ENCODE measurements at regions not wholly inside any gene's neighbourhood (a gene's known extent, or its start where the extent isn't known, plus 50 kb on each side); places are given as distances from the start of the nearest gene placed in this dataset.

DNA sequence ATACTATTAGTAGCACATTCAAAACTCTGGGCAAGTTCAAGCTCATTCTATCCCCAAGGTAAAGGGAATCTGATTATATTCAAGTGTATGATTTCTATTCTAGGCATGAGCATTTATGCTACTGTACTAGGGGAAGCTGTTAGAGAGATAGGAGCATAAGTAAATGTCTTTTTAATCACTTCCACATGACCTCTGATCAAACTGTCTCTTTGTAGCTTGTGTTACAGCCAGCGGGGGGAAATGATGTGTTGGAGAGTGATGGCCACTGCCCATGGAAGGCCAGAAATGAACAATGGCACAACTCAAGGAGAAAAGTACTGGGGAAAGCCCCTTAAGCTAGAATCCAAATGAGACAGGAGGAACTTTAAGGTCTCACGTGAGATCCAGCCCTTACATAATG lies 894.9 kb upstream of the CDH2 start:
- no peak overlapping the region for H3K27ac Mint-ChIP-seq
- no peaks in the 10 kb centered on the region for H3K4me1 Mint-ChIP-seq (ENCODE audit: low read depth)
- no peak for DNase-seq
- H3K36me3 Mint-ChIP-seq (ENCODE audit: low read depth) = no peaks in the 10 kb centered on the region
- peaks cover 26% of the 10 kb centered on the region for H3K9me3 Mint-ChIP-seq
- H3K4me3 Mint-ChIP-seq = no peak overlapping the region
- H3K27me3 Mint-ChIP-seq = no peaks in the 10 kb centered on the region

DNA sequence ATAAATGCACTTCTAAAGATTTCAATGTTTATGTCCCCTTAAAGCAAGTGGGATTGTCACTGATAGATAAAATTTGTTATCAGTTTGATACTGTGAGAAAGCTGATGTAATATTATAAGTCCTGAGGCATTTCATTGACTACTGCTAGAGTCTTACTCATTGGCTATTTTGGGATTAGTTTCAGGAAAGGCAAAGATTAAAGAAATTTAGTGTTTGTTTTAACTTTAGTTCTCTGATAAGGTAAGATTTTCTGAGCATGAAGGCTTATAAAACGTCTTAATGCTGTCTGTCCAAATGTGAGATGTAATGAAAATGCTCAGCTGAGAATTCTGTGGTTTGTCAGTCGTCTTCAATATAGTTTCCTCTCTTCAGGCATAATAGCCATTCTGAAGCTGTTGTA lies 886.4 kb upstream of the CDH2 start:
- Mint-ChIP-seq H3K27ac (no peak overlapping the region), H3K4me3 (no peak overlapping the region), H3K9me3 (peaks cover 24% of the 10 kb centered on the region), H3K36me3 (ENCODE audit: low read depth) (no peaks in the 10 kb centered on the region), H3K27me3 (no peaks in the 10 kb centered on the region), H3K4me1 (ENCODE audit: low read depth) (no peaks in the 10 kb centered on the region)
- no peak for DNase-seq

DNA sequence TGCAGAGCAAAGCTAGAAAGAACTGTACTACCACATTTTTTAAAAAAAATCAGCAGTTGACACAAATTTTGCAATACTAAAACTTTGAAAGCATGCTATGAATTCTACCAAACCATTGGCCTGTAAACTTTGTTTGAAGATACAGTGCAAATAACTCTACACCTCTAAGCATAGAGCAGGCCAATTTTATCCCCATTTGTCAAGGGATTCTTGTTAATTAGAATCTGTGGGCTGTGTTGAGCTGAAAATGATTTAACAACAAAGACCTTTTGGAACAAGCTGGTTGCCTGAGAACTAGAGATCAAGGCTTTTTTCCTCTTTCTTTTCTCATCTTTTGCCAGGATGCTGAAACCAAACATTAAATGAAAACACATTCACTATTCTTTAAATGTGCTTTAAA lies 886.0 kb upstream of the CDH2 start:
- H3K27ac Mint-ChIP-seq = no peak overlapping the region
- H3K4me1 Mint-ChIP-seq (ENCODE audit: low read depth) = no peaks in the 10 kb centered on the region
- H3K4me3 Mint-ChIP-seq = no peak overlapping the region
- H3K36me3 Mint-ChIP-seq (ENCODE audit: low read depth) = no peaks in the 10 kb centered on the region
- DNase-seq = no peak
- H3K9me3 Mint-ChIP-seq = peaks cover 23% of the 10 kb centered on the region
- no peaks in the 10 kb centered on the region for H3K27me3 Mint-ChIP-seq

DNA sequence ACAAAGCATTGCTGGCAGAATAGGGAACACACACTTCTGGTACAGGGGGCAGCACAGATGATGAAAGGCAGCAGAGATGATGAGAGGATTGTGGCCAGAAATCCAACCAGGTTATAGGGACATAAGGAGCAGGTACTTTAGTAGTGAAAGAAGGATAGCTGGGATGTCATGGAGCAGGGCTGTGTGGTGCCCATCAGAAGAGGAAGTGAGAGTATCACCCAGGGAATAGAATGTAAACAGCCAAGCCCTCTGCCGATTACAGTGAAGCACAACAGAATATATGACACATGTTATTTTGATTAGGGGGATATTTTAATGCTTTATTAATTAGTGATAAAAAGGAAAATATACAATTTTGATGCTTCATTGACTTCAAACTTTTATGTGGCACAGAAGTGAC lies 883.4 kb upstream of the CDH2 start:
- peaks cover 13% of the 10 kb centered on the region for H3K9me3 Mint-ChIP-seq
- no peaks in the 10 kb centered on the region for H3K27me3 Mint-ChIP-seq
- no peak for DNase-seq
- no peaks in the 10 kb centered on the region for H3K4me1 Mint-ChIP-seq (ENCODE audit: low read depth)
- H3K4me3 Mint-ChIP-seq = no peak overlapping the region
- H3K36me3 Mint-ChIP-seq (ENCODE audit: low read depth) = no peaks in the 10 kb centered on the region
- no peak overlapping the region for H3K27ac Mint-ChIP-seq

DNA sequence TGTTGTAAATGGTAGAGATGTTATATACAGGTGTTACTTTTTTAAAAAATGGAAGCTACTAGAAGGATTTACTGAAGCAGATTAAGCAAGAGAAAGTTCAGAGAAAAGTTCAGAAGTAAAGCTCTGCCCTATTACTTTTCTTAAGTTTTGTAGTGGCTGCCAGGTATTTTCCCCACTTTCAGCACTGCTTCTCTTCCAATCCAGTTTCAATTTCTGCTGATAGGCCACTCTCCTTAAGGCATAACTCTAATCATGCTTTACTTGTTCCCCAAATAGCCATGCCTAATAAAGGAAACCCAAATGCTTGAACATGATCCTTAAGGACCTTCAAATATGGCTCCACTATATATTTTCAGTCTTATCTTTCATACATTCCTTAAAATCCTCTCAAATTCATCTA lies 880.8 kb upstream of the CDH2 start:
- H3K27ac Mint-ChIP-seq = no peak overlapping the region

DNA sequence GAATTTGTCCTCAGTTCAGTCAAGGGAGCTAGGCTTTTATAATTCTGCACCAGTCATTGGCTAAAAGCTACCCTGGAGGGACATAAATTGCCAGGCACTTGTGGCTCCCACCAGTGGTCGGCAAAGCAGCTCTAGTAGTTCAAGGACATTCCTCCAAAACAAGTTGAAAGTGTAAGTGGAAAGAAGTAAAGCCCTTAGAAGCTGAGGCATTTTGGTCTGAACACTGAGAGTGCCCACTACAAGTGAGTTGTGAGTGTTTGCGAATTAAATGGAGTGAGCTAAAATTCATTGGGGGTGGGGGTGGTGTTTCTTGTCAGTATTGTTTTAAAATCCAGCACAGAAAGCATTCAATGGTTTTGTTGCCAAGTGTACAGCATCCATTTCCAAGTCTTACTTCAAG lies 879.9 kb upstream of the CDH2 start:
- Mint-ChIP-seq H3K4me1 (ENCODE audit: low read depth) (no peaks in the 10 kb centered on the region), H3K4me3 (no peak overlapping the region), H3K9me3 (peaks cover 13% of the 10 kb centered on the region), H3K36me3 (ENCODE audit: low read depth) (no peaks in the 10 kb centered on the region), H3K27me3 (no peaks in the 10 kb centered on the region), H3K27ac (no peak overlapping the region)
- DNase-seq = no peak

More for the DNA sequence above, 880.8 kb upstream of the CDH2 start:
- peaks cover 15% of the 10 kb centered on the region for H3K9me3 Mint-ChIP-seq
- no peaks in the 10 kb centered on the region for H3K4me1 Mint-ChIP-seq (ENCODE audit: low read depth)
- no peak overlapping the region for H3K4me3 Mint-ChIP-seq
- no peaks in the 10 kb centered on the region for H3K27me3 Mint-ChIP-seq
- DNase-seq = no peak
- H3K36me3 Mint-ChIP-seq (ENCODE audit: low read depth) = no peaks in the 10 kb centered on the region

DNA sequence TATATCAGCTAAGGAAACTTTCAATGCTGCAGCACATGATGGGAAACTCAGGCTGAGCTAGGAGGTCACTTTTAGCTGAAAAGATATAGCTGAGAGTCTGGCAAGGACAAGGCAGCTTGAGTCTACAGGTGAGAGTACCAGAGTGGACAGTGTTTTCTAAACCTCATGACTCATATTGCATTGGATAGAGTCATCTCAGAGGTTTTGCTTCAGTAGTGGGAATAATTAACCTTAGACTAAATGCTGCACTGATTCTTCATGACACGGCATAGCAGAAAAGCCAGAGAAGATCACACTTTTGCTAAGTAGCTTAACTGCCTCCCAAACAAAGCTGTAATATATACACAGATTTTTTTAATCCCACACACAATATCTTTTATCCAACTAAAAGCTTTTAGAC lies 865.0 kb upstream of the CDH2 start:
- Mint-ChIP-seq H3K36me3 (ENCODE audit: low read depth) (no peaks in the 10 kb centered on the region), H3K9me3 (peaks cover 11% of the 10 kb centered on the region), H3K4me3 (no peak overlapping the region), H3K27ac (no peak overlapping the region), H3K27me3 (no peaks in the 10 kb centered on the region), H3K4me1 (ENCODE audit: low read depth) (no peaks in the 10 kb centered on the region)
- DNase-seq = no peak

DNA sequence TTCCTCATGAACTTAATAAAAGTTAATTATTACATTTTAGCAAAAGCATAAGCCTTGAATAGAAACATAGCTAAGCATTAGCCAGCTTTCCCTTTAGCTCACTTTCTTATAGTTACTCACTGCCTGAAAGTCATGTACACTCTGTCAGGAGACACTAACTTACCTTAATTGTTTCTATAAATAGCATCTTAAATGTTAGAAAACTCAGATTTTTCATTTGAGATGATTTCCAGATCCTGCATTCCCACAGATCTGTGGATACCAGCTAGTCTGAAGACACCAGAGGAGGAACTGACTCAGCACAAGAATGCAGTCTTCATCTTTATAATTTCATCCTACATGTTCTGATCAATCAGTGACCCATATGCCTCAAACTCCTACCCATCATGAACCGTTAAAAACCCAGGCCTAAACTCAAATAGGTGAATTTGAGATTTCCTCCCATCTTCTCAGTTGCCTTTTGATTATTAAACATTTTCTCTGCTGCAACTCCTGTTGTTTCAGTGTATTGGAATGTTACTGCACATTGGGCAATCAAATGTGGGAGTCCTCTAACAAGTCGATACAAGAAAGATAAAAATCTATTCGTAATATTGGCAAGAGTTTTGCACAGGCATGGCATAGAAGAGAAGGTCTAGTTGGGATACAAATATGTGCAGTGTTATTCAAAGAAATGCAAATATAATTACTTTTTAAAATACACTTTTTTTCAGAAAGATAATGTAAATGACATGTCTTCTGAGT lies 857.4 kb upstream of the CDH2 start:
- H3K36me3 Mint-ChIP-seq (ENCODE audit: low read depth) = no peaks in the 10 kb centered on the region
- H3K27me3 Mint-ChIP-seq = no peaks in the 10 kb centered on the region
- peaks cover 17% of the 10 kb centered on the region for H3K9me3 Mint-ChIP-seq
- no peaks in the 10 kb centered on the region for H3K4me1 Mint-ChIP-seq (ENCODE audit: low read depth)
- H3K27ac Mint-ChIP-seq = no peak overlapping the region
- DNase-seq = no peak
- no peak overlapping the region for H3K4me3 Mint-ChIP-seq

DNA sequence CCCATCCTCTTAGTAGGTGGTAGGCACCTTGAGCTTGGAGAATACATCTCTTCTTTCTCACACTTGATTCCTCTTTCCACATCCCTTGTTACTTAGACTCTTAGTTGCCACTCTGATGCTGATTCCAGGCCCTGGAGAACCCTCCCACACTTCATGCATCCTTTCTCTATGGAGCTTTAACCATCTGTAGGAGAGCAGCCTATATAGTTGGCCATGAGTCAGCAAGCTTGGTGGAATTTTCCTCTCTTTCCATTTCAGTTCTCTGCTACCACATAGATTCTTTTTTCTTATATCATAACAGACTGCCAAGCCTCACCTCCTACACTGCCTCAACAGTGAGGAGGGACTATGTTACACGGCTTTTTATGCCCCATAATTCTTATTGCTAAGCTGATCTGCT lies 851.6 kb upstream of the CDH2 start:
- no peaks in the 10 kb centered on the region for H3K4me1 Mint-ChIP-seq (ENCODE audit: low read depth)
- no peak overlapping the region for H3K27ac Mint-ChIP-seq
- no peaks in the 10 kb centered on the region for H3K36me3 Mint-ChIP-seq (ENCODE audit: low read depth)
- H3K4me3 Mint-ChIP-seq = no peak overlapping the region
- H3K9me3 Mint-ChIP-seq = peaks cover 8% of the 10 kb centered on the region
- DNase-seq = no peak
- H3K27me3 Mint-ChIP-seq = no peaks in the 10 kb centered on the region

GRCh38 chr18:29018976-29019375 lies 842.0 kb upstream of the CDH2 start:
- Mint-ChIP-seq H3K36me3 (ENCODE audit: low read depth) (no peaks in the 10 kb centered on the region), H3K4me3 (no peak overlapping the region), H3K4me1 (ENCODE audit: low read depth) (no peaks in the 10 kb centered on the region), H3K27me3 (no peaks in the 10 kb centered on the region), H3K9me3 (peaks cover 10% of the 10 kb centered on the region), H3K27ac (no peak overlapping the region)
- no peak for DNase-seq

GRCh38 chr18:29012883-29013465 lies 836.0 kb upstream of the CDH2 start:
- Mint-ChIP-seq H3K9me3 (peaks cover 17% of the 10 kb centered on the region), H3K4me1 (ENCODE audit: low read depth) (no peaks in the 10 kb centered on the region), H3K36me3 (ENCODE audit: low read depth) (no peaks in the 10 kb centered on the region), H3K27me3 (no peaks in the 10 kb centered on the region), H3K27ac (no peak overlapping the region), H3K4me3 (no peak overlapping the region)
- no peak for DNase-seq

- no peak overlapping the region for H3K4me3 Mint-ChIP-seq
- no peaks in the 10 kb centered on the region for H3K27me3 Mint-ChIP-seq
- H3K36me3 Mint-ChIP-seq (ENCODE audit: low read depth) = no peaks in the 10 kb centered on the region
- H3K4me1 Mint-ChIP-seq (ENCODE audit: low read depth) = no peaks in the 10 kb centered on the region
- H3K9me3 Mint-ChIP-seq = peaks cover 20% of the 10 kb centered on the region
- no peak for DNase-seq
- no peak overlapping the region for H3K27ac Mint-ChIP-seq
Measured at GRCh38 chr18:29012364-29012763, 835.4 kb upstream of the CDH2 start.

- H3K4me1 Mint-ChIP-seq (ENCODE audit: low read depth) = no peaks in the 10 kb centered on the region
- H3K9me3 Mint-ChIP-seq = peaks cover 16% of the 10 kb centered on the region
- no peak overlapping the region for H3K27ac Mint-ChIP-seq
- no peak for DNase-seq
- no peak overlapping the region for H3K4me3 Mint-ChIP-seq
- H3K27me3 Mint-ChIP-seq = no peaks in the 10 kb centered on the region
- no peaks in the 10 kb centered on the region for H3K36me3 Mint-ChIP-seq (ENCODE audit: low read depth)
Measured at GRCh38 chr18:29009250-29009803, 832.4 kb upstream of the CDH2 start.

DNA sequence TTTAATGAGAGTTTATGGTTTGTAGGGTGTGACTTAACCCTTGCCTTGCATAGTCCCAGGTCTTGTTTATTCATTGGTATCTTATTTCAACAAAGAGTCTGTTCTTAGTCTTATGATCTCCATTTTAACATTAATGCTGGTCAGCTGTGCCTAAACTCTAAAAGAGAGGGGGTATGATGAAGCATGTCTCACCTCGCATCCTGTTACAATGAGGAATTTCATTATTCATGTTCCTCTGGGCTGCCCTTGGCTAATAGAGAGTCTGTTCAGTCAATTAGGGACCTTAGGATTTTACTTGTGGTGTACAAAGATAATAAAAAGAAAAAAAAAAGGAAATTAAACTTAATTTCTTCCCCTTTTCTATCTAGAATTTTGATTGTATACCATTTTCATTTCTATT lies 831.9 kb upstream of the CDH2 start:
- no peak for DNase-seq
- H3K4me3 Mint-ChIP-seq = no peak overlapping the region
- no peaks in the 10 kb centered on the region for H3K27me3 Mint-ChIP-seq
- H3K27ac Mint-ChIP-seq = no peak overlapping the region
- H3K4me1 Mint-ChIP-seq (ENCODE audit: low read depth) = no peaks in the 10 kb centered on the region
- H3K36me3 Mint-ChIP-seq (ENCODE audit: low read depth) = no peaks in the 10 kb centered on the region
- H3K9me3 Mint-ChIP-seq = peaks cover 16% of the 10 kb centered on the region

GRCh38 chr18:29007986-29008654 lies 831.2 kb upstream of the CDH2 start:
- Mint-ChIP-seq H3K36me3 (ENCODE audit: low read depth) (no peaks in the 10 kb centered on the region), H3K9me3 (peaks cover 16% of the 10 kb centered on the region), H3K4me3 (no peak overlapping the region), H3K27me3 (no peaks in the 10 kb centered on the region), H3K27ac (no peak overlapping the region), H3K4me1 (ENCODE audit: low read depth) (no peaks in the 10 kb centered on the region)
- DNase-seq = no peak
